Lower lobe of right lung (tissue), 2 donors: ENCODE measurements at regions not wholly inside any gene's neighbourhood (a gene's known extent, or its start where the extent isn't known, plus 50 kb on each side); places are given as distances from the start of the nearest gene placed in this dataset.
"Not testable (repeated sequence)": the region's sequence is repeated elsewhere in the genome, so short reads cannot be mapped to it uniquely, and the experiment has no call there.

Experiments
- ATAC-seq, 2 donors: fragments of 200-7000 bp; cut with Tn5 transposase; one replicate each; pipeline ENCODE4 v1.9.1; 2020 to 2022; ENCODE audit warnings: mild to moderate bottlenecking in 2 of 2, moderate library complexity in 2 of 2
- DNase-seq: peaks from one replicate; pipeline ENCODE4 v3.0.0-alpha.2; 2020
- H3K27ac ChIP-seq: fragments of 200-600 bp; one replicate; pipeline ENCODE4 v1.8.0; 2022
- H3K27me3 ChIP-seq: fragments of 200-600 bp; one replicate; pipeline ENCODE4 v1.8.0; 2022; ENCODE audit warnings: low read depth
- H3K36me3 ChIP-seq: fragments of 200-600 bp; one replicate; pipeline ENCODE4 v1.8.0; 2022; ENCODE audit warnings: mild to moderate bottlenecking
- H3K4me1 ChIP-seq: fragments of 200-600 bp; one replicate; pipeline ENCODE4 v1.8.0; 2022
- H3K4me3 ChIP-seq: fragments of 200-600 bp; one replicate; pipeline ENCODE4 v1.8.0; 2022; ENCODE audit warnings: mild to moderate bottlenecking
- H3K9me3 ChIP-seq: fragments of 200-600 bp; one replicate; pipeline ENCODE4 v1.8.0; 2022
- intact Hi-C: fragments of 100-400 bp; cut with DNase I; formaldehyde crosslinking; loops from one replicate; pipeline ENCODE4 v1.11.0; 2022
- TF ChIP-seq, protein P1 (sequence below): fragments of 200-600 bp; IDR thresholded peaks from one replicate; pipeline ENCODE4 v1.8.0; 2022; ENCODE audit warnings: antibody characterized with exemption, mild to moderate bottlenecking
- donor health status: DM: no; HTN: yes; CAD: no; lungs with severe emphysema.

- TF ChIP-seq, protein P1, sequence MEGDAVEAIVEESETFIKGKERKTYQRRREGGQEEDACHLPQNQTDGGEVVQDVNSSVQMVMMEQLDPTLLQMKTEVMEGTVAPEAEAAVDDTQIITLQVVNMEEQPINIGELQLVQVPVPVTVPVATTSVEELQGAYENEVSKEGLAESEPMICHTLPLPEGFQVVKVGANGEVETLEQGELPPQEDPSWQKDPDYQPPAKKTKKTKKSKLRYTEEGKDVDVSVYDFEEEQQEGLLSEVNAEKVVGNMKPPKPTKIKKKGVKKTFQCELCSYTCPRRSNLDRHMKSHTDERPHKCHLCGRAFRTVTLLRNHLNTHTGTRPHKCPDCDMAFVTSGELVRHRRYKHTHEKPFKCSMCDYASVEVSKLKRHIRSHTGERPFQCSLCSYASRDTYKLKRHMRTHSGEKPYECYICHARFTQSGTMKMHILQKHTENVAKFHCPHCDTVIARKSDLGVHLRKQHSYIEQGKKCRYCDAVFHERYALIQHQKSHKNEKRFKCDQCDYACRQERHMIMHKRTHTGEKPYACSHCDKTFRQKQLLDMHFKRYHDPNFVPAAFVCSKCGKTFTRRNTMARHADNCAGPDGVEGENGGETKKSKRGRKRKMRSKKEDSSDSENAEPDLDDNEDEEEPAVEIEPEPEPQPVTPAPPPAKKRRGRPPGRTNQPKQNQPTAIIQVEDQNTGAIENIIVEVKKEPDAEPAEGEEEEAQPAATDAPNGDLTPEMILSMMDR, result no peak
- DNase-seq, result no peak
- H3K4me1 ChIP-seq, result no peaks in the 10 kb centered on the region
- no peaks in the 10 kb centered on the region for H3K9me3 ChIP-seq
- intact Hi-C loops, result no loop called here
- peaks cover 16% of the 10 kb centered on the region for H3K27me3 ChIP-seq
- no peaks in the 10 kb centered on the region for H3K36me3 ChIP-seq
- no peak overlapping the region for H3K4me3 ChIP-seq
- no peak for ATAC-seq
- no peak overlapping the region for H3K27ac ChIP-seq
Measured at GRCh38 chr1:30655672-30656071, 67.7 kb downstream of the MATN1 start.

DNA sequence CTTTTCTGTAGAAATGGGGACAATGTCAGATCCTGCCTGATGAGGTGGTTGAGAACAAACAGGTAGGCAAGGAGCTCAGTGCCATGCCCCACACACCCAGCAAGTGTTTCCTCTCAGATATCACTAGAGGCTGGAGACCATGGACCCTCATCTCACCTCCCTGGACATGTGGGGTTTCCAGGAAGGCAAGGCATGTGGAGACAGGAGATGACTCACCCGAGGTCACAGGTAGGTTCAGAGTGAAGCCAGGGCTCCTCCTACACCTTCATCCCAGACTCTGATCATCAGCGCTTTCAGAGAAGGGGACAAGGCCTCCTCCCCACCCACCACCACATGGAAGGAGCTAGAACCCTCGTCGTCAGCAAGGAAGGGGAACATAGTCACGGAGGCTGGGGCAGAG lies 69.2 kb downstream of the MATN1 start:
- H3K4me1 ChIP-seq, result no peaks in the 10 kb centered on the region
- TF ChIP-seq, protein P1, result no peak
- DNase-seq (no peak), ATAC-seq (no peak)
- no peak overlapping the region for H3K27ac ChIP-seq
- no peaks in the 10 kb centered on the region for H3K9me3 ChIP-seq
- H3K4me3 ChIP-seq, result no peak overlapping the region
- peaks cover 23% of the 10 kb centered on the region for H3K27me3 ChIP-seq
- intact Hi-C loops, result no loop called here
- no peaks in the 10 kb centered on the region for H3K36me3 ChIP-seq

DNA sequence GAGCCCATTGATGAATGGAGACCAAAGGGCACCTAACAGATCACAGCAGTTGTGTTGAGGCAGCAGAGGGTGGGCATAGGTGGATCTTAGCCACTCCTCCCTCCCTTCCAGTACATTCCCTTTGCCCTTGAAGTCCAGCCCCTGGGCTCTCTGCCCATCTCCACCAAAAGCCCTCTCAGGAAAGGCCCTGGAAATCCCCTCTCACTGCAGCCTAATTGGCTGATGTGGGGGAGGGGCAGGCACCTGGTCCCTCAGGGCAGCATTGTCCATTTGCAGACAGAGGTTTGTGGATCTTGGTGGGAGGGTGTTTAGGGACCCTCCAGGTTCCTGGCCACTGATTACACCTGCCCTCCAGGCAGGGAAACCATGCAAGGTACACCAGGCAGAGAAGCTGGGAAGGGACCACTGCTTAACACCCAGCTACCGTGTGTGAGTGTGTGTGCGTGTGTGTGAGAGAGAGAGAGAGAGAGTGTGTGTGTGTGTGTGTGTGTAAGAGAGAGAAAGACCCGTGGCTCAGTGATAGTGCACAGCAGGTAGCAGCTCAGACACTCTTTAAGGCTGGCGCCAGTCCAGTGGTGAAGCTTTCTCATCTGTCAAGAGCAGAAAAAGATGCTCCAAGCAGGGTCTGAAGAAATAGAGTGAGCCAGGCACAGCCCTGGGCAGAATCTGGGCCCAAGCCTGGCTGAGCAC lies 71.1 kb downstream of the MATN1 start:
- intact Hi-C loops, result no loop called here
- H3K27me3 ChIP-seq, result peaks cover 15% of the 10 kb centered on the region
- no peaks in the 10 kb centered on the region for H3K36me3 ChIP-seq
- H3K9me3 ChIP-seq, result no peaks in the 10 kb centered on the region
- H3K4me1 ChIP-seq, result no peaks in the 10 kb centered on the region
- TF ChIP-seq, protein P1, result no peak
- ATAC-seq, result no peak
- no peak for DNase-seq
- H3K4me3 ChIP-seq, result no peak overlapping the region
- H3K27ac ChIP-seq, result no peak overlapping the region

DNA sequence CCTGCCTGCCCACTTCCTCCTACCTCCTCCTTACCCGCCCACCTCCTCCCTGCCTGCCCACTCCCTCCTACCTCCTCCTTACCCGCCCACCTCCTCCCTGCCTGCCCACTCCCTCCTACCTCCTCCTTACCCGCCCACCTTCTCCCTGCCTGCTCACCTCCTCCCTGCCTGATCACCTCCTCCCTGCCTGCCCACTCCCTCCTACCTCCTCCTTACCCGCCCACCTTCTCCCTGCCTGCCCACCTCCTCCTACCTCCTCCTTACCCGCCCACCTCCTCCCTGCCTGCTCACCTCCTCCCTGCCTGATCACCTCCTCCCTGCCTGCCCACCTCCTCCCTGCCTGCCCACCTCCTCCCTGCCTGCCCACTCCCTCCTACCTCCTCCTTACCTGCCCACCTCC lies 72.0 kb downstream of the MATN1 start:
- H3K27me3 ChIP-seq, result peaks cover 11% of the 10 kb centered on the region
- H3K9me3 ChIP-seq, DNase-seq, H3K4me1 ChIP-seq, H3K4me3 ChIP-seq, H3K36me3 ChIP-seq, H3K27ac ChIP-seq, ATAC-seq, intact Hi-C loops: not testable (repeated sequence)

DNA sequence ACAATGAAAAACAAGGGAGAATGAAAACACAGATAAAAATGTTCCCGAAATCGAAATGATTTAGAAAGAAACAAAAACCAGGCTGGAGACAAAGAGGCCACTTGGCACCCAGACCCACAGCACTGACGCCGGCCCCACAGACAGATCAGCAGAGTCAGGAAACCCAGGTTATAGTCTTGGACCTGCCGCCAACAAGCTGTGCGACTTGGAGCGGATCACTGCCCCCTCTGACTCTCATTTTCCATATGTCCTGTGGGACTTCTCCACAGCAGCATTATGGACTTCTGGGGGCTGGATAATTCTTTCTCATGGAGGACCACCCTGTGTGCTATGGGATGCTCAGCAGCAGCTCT lies 72.4 kb downstream of the MATN1 start:
- Histone ChIP-seq H3K27me3 (peaks cover 11% of the 10 kb centered on the region), H3K4me1 (no peaks in the 10 kb centered on the region), H3K27ac (no peak overlapping the region), H3K4me3 (no peak overlapping the region), H3K9me3 (no peaks in the 10 kb centered on the region), H3K36me3 (no peaks in the 10 kb centered on the region)
- DNase-seq, result no peak
- intact Hi-C loops, result no loop called here
- no peak for ATAC-seq
- TF ChIP-seq, protein P1, result no peak

GRCh38 chr1:30650038-30650967 lies 73.1 kb downstream of the MATN1 start:
- Histone ChIP-seq H3K36me3 (no peaks in the 10 kb centered on the region), H3K27me3 (peaks cover 15% of the 10 kb centered on the region), H3K4me1 (no peaks in the 10 kb centered on the region), H3K4me3 (no peak overlapping the region), H3K9me3 (no peaks in the 10 kb centered on the region), H3K27ac (no peak overlapping the region)
- TF ChIP-seq, protein P1, result no peak
- no peak for ATAC-seq
- intact Hi-C loops, result no loop called here
- DNase-seq, result no peak
